GM12878 (cell line): ENCODE measurements at regions not wholly inside any gene's neighbourhood (a gene's known extent, or its start where the extent isn't known, plus 50 kb on each side); places are given as distances from the start of the nearest gene placed in this dataset.

Source experiments
- ATAC-seq: fragments of 200-7000 bp; cut with Tn5 transposase; 3 replicates; pipeline ENCODE4 v1.9.1; 2020; ENCODE audit warnings: mild to moderate bottlenecking, moderate library complexity
- BruUV-seq: library from RNA; stranded (reverse); fragments of 400-500 nt; replicated peaks from 2 replicates; lab custom pipeline; 2021; lab: Mats Ljungman, UMichigan
- CTCF ChIA-PET: fragments of 300-600 bp; sonication (Branson Sonifier 250); formaldehyde crosslinking; extraction: SDS; loops from one replicate; lab custom pipeline; 2021; ENCODE audit warnings: inconsistent platforms; lab: Yijun Ruan, JAX
- POLR2A ChIA-PET: fragments of 350-600 bp; formaldehyde crosslinking; extraction: SDS; loops from one replicate; lab custom pipeline; 2021; ENCODE audit warnings: inconsistent platforms; lab: Charles Lee
- RAD21 ChIA-PET: fragments of 300-600 bp; sonication (Branson Sonifier 250); formaldehyde crosslinking; loops from one replicate; lab custom pipeline; 2023; ENCODE audit warnings: antibody characterized with exemption; ENCODE audit not compliant: unreplicated experiment; lab: Charles Lee
- SMC1A ChIA-PET: fragments of 300-600 bp; sonication (Branson Sonifier 250); formaldehyde crosslinking; loops from one replicate; lab custom pipeline; 2023; ENCODE audit not compliant: unreplicated experiment, uncharacterized antibody; lab: Charles Lee
- DNase-seq: peaks from one replicate; pipeline ENCODE4 v3.0.0-alpha.2; 2011; ENCODE audit warnings: low read depth, low spot score
- FAIRE-seq: peaks from 3 replicates; lab custom pipeline; 2011; peaks lifted over from hg19 to GRCh38; lab: Jason Lieb, UNC
- H2AFZ ChIP-seq: 2 replicates; pipeline ENCODE4 v1.6.0; 2011; ENCODE audit warnings: low read depth, low read length, control low read depth; ENCODE audit not compliant: control insufficient read depth
- H3K27ac ChIP-seq: 2 replicates; pipeline ENCODE4 v1.5.1; 2011; ENCODE audit warnings: control low read depth; ENCODE audit not compliant: control insufficient read depth, insufficient read depth
- H3K27me3 ChIP-seq, 2 experiments: replicated peaks in 1 of 2; 2 replicates each; pipeline versions ENCODE4 v1.6.0 to v1.6.1; 2011; ENCODE audit warnings: low read length in 1 of 2; ENCODE audit not compliant: control insufficient read depth in 2 of 2, insufficient read depth in 2 of 2
- H3K36me3 ChIP-seq, 2 experiments: 2 replicates each; pipeline ENCODE4 v1.5.1; 2011; ENCODE audit warnings: low read length in 1 of 2; ENCODE audit not compliant: control insufficient read depth in 2 of 2, insufficient read depth in 2 of 2
- H3K4me1 ChIP-seq: 2 replicates; pipeline ENCODE4 v1.6.1; 2011; ENCODE audit warnings: mild to moderate bottlenecking, low read length, moderate library complexity, mixed read lengths; ENCODE audit not compliant: control insufficient read depth, insufficient read depth
- H3K4me2 ChIP-seq: 2 replicates; pipeline ENCODE4 v1.6.0; 2011; ENCODE audit warnings: control low read depth; ENCODE audit not compliant: control insufficient read depth, insufficient read depth
- H3K4me3 ChIP-seq: fragments of 200-600 bp; sonication (generic); 2 replicates; pipeline ENCODE4 v1.5.1; 2016
- H3K79me2 ChIP-seq: 2 replicates; pipeline ENCODE4 v1.6.0; 2011; ENCODE audit warnings: low read length; ENCODE audit not compliant: control insufficient read depth, insufficient read depth
- H3K9ac ChIP-seq: 2 replicates; pipeline ENCODE4 v1.8.0; 2011; ENCODE audit warnings: low read length, control low read depth, mixed read lengths; ENCODE audit not compliant: control insufficient read depth, insufficient read depth
- H3K9me3 ChIP-seq: replicated peaks from 3 replicates; pipeline ENCODE4 v1.5.1; 2011; ENCODE audit warnings: mild to moderate bottlenecking, low read length; ENCODE audit not compliant: control insufficient read depth, insufficient read depth
- H4K20me1 ChIP-seq: 2 replicates; pipeline ENCODE4 v1.6.0; 2011; ENCODE audit not compliant: control insufficient read depth, insufficient read depth
- BHLHE40 ChIP-seq, 2 experiments: fragments of 450-650 bp in 1 of 2; IDR thresholded peaks; 2 replicates each; pipeline ENCODE4 v1.6.1; 2011 to 2017; ENCODE audit warnings: low read depth in 2 of 2, borderline replicate concordance in 1 of 2, improper control_type of control experiment in 1 of 2, low read length in 1 of 2, mild to moderate bottlenecking in 1 of 2
- E2F8 ChIP-seq: fragments of 450-650 bp; IDR thresholded peaks from 2 replicates; pipeline ENCODE4 v1.6.1; 2018; ENCODE audit warnings: mild to moderate bottlenecking, low read depth, moderate library complexity; ENCODE audit not compliant: partially characterized antibody
- E4F1 ChIP-seq: fragments of 450-650 bp; IDR thresholded peaks from 2 replicates; pipeline ENCODE4 v1.6.1; 2018; ENCODE audit warnings: borderline replicate concordance, mild to moderate bottlenecking; ENCODE audit not compliant: partially characterized antibody
- EGR1 ChIP-seq, 2 experiments: IDR thresholded peaks; 1 replicate in 1 of 2; 2 replicates in 1 of 2; pipeline ENCODE4 v1.6.1; 2011 to 2012; ENCODE audit warnings: low read depth in 2 of 2, low read length in 2 of 2, borderline replicate concordance in 1 of 2, mild to moderate bottlenecking in 1 of 2, moderate library complexity in 1 of 2
- HDAC2 ChIP-seq: fragments of 200-600 bp; sonication (generic); IDR thresholded peaks from 2 replicates; pipeline ENCODE4 v1.6.1; 2017
- JUND ChIP-seq: IDR thresholded peaks from 2 replicates; pipeline ENCODE4 v1.6.1; 2012; ENCODE audit warnings: low read depth, mild to moderate bottlenecking, low read length, improper control_type of control experiment, moderate library complexity
- MXI1 ChIP-seq: fragments of 150-350 bp; IDR thresholded peaks from 2 replicates; pipeline ENCODE4 v1.6.1; 2011; ENCODE audit warnings: low read depth, mild to moderate bottlenecking, inconsistent platforms, low read length, improper control_type of control experiment
- NFYB ChIP-seq: IDR thresholded peaks from 2 replicates; pipeline ENCODE4 v1.6.1; 2011; ENCODE audit warnings: low read depth, mild to moderate bottlenecking, low read length, improper control_type of control experiment, moderate library complexity; ENCODE audit not compliant: insufficient read depth
- SMAD1 ChIP-seq: fragments of 450-650 bp; IDR thresholded peaks from 2 replicates; pipeline ENCODE4 v1.6.1; 2018; ENCODE audit warnings: mild to moderate bottlenecking, low read depth; ENCODE audit not compliant: partially characterized antibody
- TCF3 ChIP-seq: IDR thresholded peaks from 2 replicates; pipeline ENCODE4 v1.6.1; 2012; ENCODE audit warnings: low read depth, mild to moderate bottlenecking, low read length, borderline replicate concordance; ENCODE audit not compliant: insufficient read depth
- ZBED1 ChIP-seq: IDR thresholded peaks from 2 replicates; pipeline ENCODE4 v1.6.1; 2016; ENCODE audit warnings: borderline replicate concordance
- WGBS: methylation state at CpG from one replicate; pipeline ENCODE4 v1.1.6; 2016; ENCODE audit warnings: low lambda C conversion rate; ENCODE audit not compliant: insufficient replicate concordance, insufficient coverage; ENCODE audit errors: missing lambda C conversion rate; 5-methylcytosine and 5-hydroxymethylcytosine counted together
- in situ Hi-C: fragments of 300-500 bp; cut with MboI; formaldehyde crosslinking; loops from 9 replicates; pipeline ENCODE4 v1.14.3; 2018; ENCODE audit warnings: mixed read lengths
- intact Hi-C: fragments of 100-400 bp; cut with micrococcal nuclease; formaldehyde crosslinking; loops from one replicate; pipeline ENCODE4 v1.14.2; 2022; ENCODE audit not compliant: unreplicated experiment

GRCh38 chr15:98433856-98434255, 214.5 kb upstream of the IGF1R start:
- POLR2A ChIA-PET = no interaction called here
- no TSS peak for BruUV-seq
- intact Hi-C loops = no loop called here

GRCh38 chr15:98437752-98438151, 210.6 kb upstream of the IGF1R start:
- Histone ChIP-seq H3K79me2 (no peaks in the 10 kb centered on the region), H2AFZ (no peak overlapping the region), H3K4me3 (no peak overlapping the region), H3K4me1 (peaks cover 3% of the 10 kb centered on the region; the same call in 1 of the 2 replicates), H4K20me1 (no peaks in the 10 kb centered on the region), H3K9ac (no peak overlapping the region), H3K27ac (no peak overlapping the region), H3K27me3 (no peaks in the 10 kb centered on the region; a peak in 1 of 4 replicates), H3K9me3 (no peaks in the 10 kb centered on the region; the same call in 2 of the 3 replicates), H3K36me3 (no peaks in the 10 kb centered on the region), H3K4me2 (no peak overlapping the region)
- intact Hi-C loops = no loop called here
- ChIA-PET CTCF (no interaction called here), RAD21 (no interaction called here), SMC1A (no interaction called here), POLR2A (no interaction called here)
- ATAC-seq (no peak), DNase-seq (no peak), FAIRE-seq (no peak)
- BruUV-seq = no TSS peak
- in situ Hi-C loops = no loop called here
- WGBS = 17% methylated on average over 2 of the region's 2 CpGs
- TF ChIP-seq MXI1 (no peak), NFYB (no peak), E2F8 (no peak), E4F1 (no peak), HDAC2 (no peak), TCF3 (no peak)

More at GRCh38 chr15:98433856-98434255, 214.5 kb upstream of the IGF1R start:
- ChIA-PET RAD21 (no interaction called here), CTCF (no interaction called here), SMC1A (no interaction called here)
- Histone ChIP-seq H3K4me3 (no peak overlapping the region), H3K4me1 (no peaks in the 10 kb centered on the region), H3K9me3 (no peaks in the 10 kb centered on the region; the same call in 2 of the 3 replicates), H2AFZ (no peak overlapping the region), H3K79me2 (no peaks in the 10 kb centered on the region), H4K20me1 (no peaks in the 10 kb centered on the region), H3K27ac (no peak overlapping the region), H3K4me2 (no peak overlapping the region), H3K36me3 (no peaks in the 10 kb centered on the region), H3K9ac (no peak overlapping the region), H3K27me3 (peaks cover 0 to 1% of the 10 kb centered on the region in 2 experiments; a peak in 2 of 4 replicates)
- in situ Hi-C loops = no loop called here
- WGBS = 52% methylated on average over 10 of the region's 10 CpGs
- DNase-seq = no peak
- no peak for FAIRE-seq
- no peak for ATAC-seq
- no peak for TF ChIP-seq BHLHE40 (IDR thresholded peaks at IDR 0.05; ENCODE audit: borderline replicate concordance in 1 of 2, low read depth in 2 of 2, low read length in 1 of 2)
- no peak for TF ChIP-seq EGR1 (IDR thresholded peaks at IDR 0.05; ENCODE audit: borderline replicate concordance in 1 of 2, low read depth in 2 of 2, low read length in 2 of 2)
- TF ChIP-seq SMAD1 = no peak
- no peak for TF ChIP-seq ZBED1
- TF ChIP-seq JUND = no peak
